Ovary (tissue), 7 donors: ENCODE measurements at regions not wholly inside any gene's neighbourhood (a gene's known extent, or its start where the extent isn't known, plus 50 kb on each side); places are given as distances from the start of the nearest gene placed in this dataset.

Source experiments
- DNase-seq, 5 donors: peaks; one replicate each; pipeline ENCODE4 v3.0.0-alpha.2; 2019 to 2020
- H3K27ac ChIP-seq, 2 donors: fragments of 200-600 bp; one replicate each; pipeline versions ENCODE4 v1.5.1 to v1.8.0; 2019 to 2022
- H3K27me3 ChIP-seq: fragments of 200-600 bp; one replicate; pipeline ENCODE4 v1.8.0; 2022
- H3K36me3 ChIP-seq: fragments of 200-600 bp; sonication (generic); one replicate; pipeline ENCODE4 v1.5.1; 2019
- H3K4me1 ChIP-seq: one replicate; pipeline ENCODE4 v1.8.1; 2013; ENCODE audit warnings: mild to moderate bottlenecking, moderate library complexity; ENCODE audit not compliant: insufficient read depth
- H3K4me3 ChIP-seq: fragments of 200-600 bp; sonication (generic); one replicate; pipeline ENCODE4 v1.5.1; 2017
- H3K9me3 ChIP-seq, 2 donors: fragments of 200-600 bp in 1 of 2; sonication (generic) in 1 of 2; one replicate each; pipeline versions ENCODE4 v1.5.1 to v1.8.1; 2013 to 2019; ENCODE audit warnings: mild to moderate bottlenecking in 1 of 2, moderate library complexity in 1 of 2
- CTCF ChIP-seq, 3 donors: fragments of 450-650 bp in 2 of 3; fragments of 200-600 bp in 1 of 3; IDR thresholded peaks; one replicate each; pipeline versions ENCODE4 v1.5.1 to v1.8.0; 2016 to 2022; ENCODE audit warnings: antibody characterized with exemption in 3 of 3, mild to moderate bottlenecking in 1 of 3
- EP300 ChIP-seq: sonication (generic); formaldehyde crosslinking; IDR thresholded peaks from one replicate; pipeline ENCODE4 v1.6.1; 2017; ENCODE audit warnings: antibody characterized with exemption
- POLR2A ChIP-seq: fragments of 450-650 bp; IDR thresholded peaks from one replicate; pipeline ENCODE4 v1.6.1; 2017; ENCODE audit warnings: antibody characterized with exemption, mild to moderate bottlenecking, moderate library complexity
- WGBS, 3 donors: extraction: QIAGEN DNeasy Blood & Tissue Kit in 1 of 3; methylation state at CpG; one replicate each; pipeline versions ENCODE4 v1.1.5 to v1.1.7; 2013 to 2017; 5-methylcytosine and 5-hydroxymethylcytosine counted together
- intact Hi-C, 4 donors: fragments of 100-400 bp; cut with DNase I; formaldehyde crosslinking; loops; one replicate each; pipeline versions ENCODE4 v1.11.0 to v1.15.1; 2022 to 2023
- donor health status: DM: no; HTN: no; CAD: no; lungs with moderate emphysema.
- donor health status: DM: no; HTN: no; CAD: no.
- donor health status: Bipolar disorder and iron deficiency.
- donor health status: DM: no; HTN: no; CAD: no.
- donor health status: DM: yes; HTN: yes; CAD: no.

- intact Hi-C loops = no loop called here
- Histone ChIP-seq H3K9me3 (no peaks in the 10 kb centered on the region), H3K27ac (no peak overlapping the region), H3K4me3 (no peak overlapping the region), H3K36me3 (no peaks in the 10 kb centered on the region), H3K4me1 (no peaks in the 10 kb centered on the region), H3K27me3 (no peaks in the 10 kb centered on the region)
- WGBS, 3 donors = 75 to 84% (median 83%) methylated on average over 2 of the region's 2 CpGs
- TF ChIP-seq EP300 (no peak), CTCF (IDR thresholded peaks at IDR 0.05) (no peak)
- no peak for DNase-seq
These were observed 416.0 kb upstream of the CCNH start for GRCh38 chr5:87828545-87829216.

GRCh38 chr5:87827539-87827938 is 414.8 kb upstream of the CCNH start:
- intact Hi-C loops = no loop called here
- Histone ChIP-seq H3K4me1 (no peaks in the 10 kb centered on the region), H3K9me3 (no peaks in the 10 kb centered on the region), H3K27me3 (no peaks in the 10 kb centered on the region), H3K4me3 (no peak overlapping the region), H3K36me3 (no peaks in the 10 kb centered on the region), H3K27ac (no peak overlapping the region)
- DNase-seq = no peak
- WGBS, 3 donors = 72 to 80% (median 74%) methylated on average over 8 of the region's 8 CpGs
- TF ChIP-seq CTCF (IDR thresholded peaks at IDR 0.05) (no peak), EP300 (no peak), POLR2A (no peak)

- 34 to 38% (median 36%) methylated on average over 3 of the region's 3 CpGs for WGBS, 3 donors
These were observed 413.8 kb upstream of the CCNH start for GRCh38 chr5:87826507-87826906.

GRCh38 chr5:87825583-87825982 is 412.9 kb upstream of the CCNH start:
- intact Hi-C loops = no loop called here
- no peak for TF ChIP-seq CTCF (IDR thresholded peaks at IDR 0.05)
- TF ChIP-seq POLR2A = no peak
- no peak for TF ChIP-seq EP300
- 33 to 52% (median 45%) methylated on average over 1 of the region's 1 CpG for WGBS, 3 donors
- Histone ChIP-seq H3K36me3 (no peaks in the 10 kb centered on the region), H3K27ac (no peak overlapping the region), H3K4me3 (no peak overlapping the region), H3K27me3 (no peaks in the 10 kb centered on the region), H3K4me1 (no peaks in the 10 kb centered on the region), H3K9me3 (no peaks in the 10 kb centered on the region)
- no peak for DNase-seq

More at GRCh38 chr5:87826507-87826906, 413.8 kb upstream of the CCNH start:
- TF ChIP-seq CTCF (IDR thresholded peaks at IDR 0.05) = no peak
- TF ChIP-seq EP300 = no peak
- TF ChIP-seq POLR2A = no peak
- Histone ChIP-seq H3K4me1 (no peaks in the 10 kb centered on the region), H3K4me3 (no peak overlapping the region), H3K9me3 (no peaks in the 10 kb centered on the region), H3K36me3 (no peaks in the 10 kb centered on the region), H3K27ac (no peak overlapping the region), H3K27me3 (no peaks in the 10 kb centered on the region)
- intact Hi-C loops = no loop called here
- DNase-seq = no peak
